SK-N-SH (cell line): ENCODE measurements at regions not wholly inside any gene's neighbourhood (a gene's known extent, or its start where the extent isn't known, plus 50 kb on each side); places are given as distances from the start of the nearest gene placed in this dataset.

Experiments
- CTCF ChIA-PET: fragments of 300-600, 350-600 bp; formaldehyde crosslinking; extraction: SDS; loops from one replicate; lab custom pipeline; 2021; lab: Yijun Ruan, JAX
- POLR2A ChIA-PET: fragments of 350-600 bp; sonication (Branson Sonifier 250); formaldehyde crosslinking; extraction: SDS; loops from one replicate; lab custom pipeline; 2020; ENCODE audit warnings: antibody characterized with exemption, inconsistent platforms; lab: Yijun Ruan, JAX
- DNase-seq: peaks from one replicate; pipeline ENCODE4 v3.0.0; 2012
- H2AFZ ChIP-seq: fragments of 200-600 bp; sonication (generic); 2 replicates; pipeline ENCODE4 v1.8.1; 2016; ENCODE audit warnings: antibody characterized with exemption, mild to moderate bottlenecking, low read depth
- H3F3A ChIP-seq: fragments of 200-600 bp; sonication (generic); replicated peaks from 2 replicates; pipeline ENCODE3; 2016; ENCODE audit warnings: antibody characterized with exemption, mild to moderate bottlenecking; ENCODE audit not compliant: insufficient read depth
- H3K27ac ChIP-seq, 2 experiments: fragments of 200-500 bp in 1 of 2; fragments of 200-600 bp in 1 of 2; sonication (Bioruptor generic) in 1 of 2; sonication (generic), shearing (Covaris generic) in 1 of 2; 2 replicates each; pipeline versions ENCODE4 v1.5.1 to v1.6.1; 2014 to 2016; ENCODE audit warnings: low read depth in 2 of 2, inconsistent platforms in 1 of 2, low read length in 1 of 2, mild to moderate bottlenecking in 1 of 2, mixed read lengths in 1 of 2
- H3K27me3 ChIP-seq: fragments of 200-600 bp; sonication (generic), shearing (Covaris generic); 2 replicates; pipeline ENCODE4 v1.6.1; 2016; ENCODE audit warnings: mixed run types; ENCODE audit not compliant: insufficient read depth
- H3K36me3 ChIP-seq, 2 experiments: fragments of 200-500 bp in 1 of 2; fragments of 200-600 bp in 1 of 2; sonication (Bioruptor generic) in 1 of 2; sonication (generic) in 1 of 2; replicated peaks in 1 of 2; 2 replicates each; pipeline versions ENCODE3 to v1.5.1; 2014 to 2016; ENCODE audit warnings: low read length in 1 of 2, mild to moderate bottlenecking in 1 of 2; ENCODE audit not compliant: insufficient read depth in 2 of 2, control insufficient read depth in 1 of 2
- H3K4me1 ChIP-seq, 2 experiments: fragments of 200-500 bp in 1 of 2; fragments of 200-600 bp in 1 of 2; sonication (Bioruptor generic) in 1 of 2; sonication (generic), shearing (Covaris generic) in 1 of 2; 2 replicates each; pipeline versions ENCODE4 v1.5.1 to v1.6.1; 2014 to 2016; ENCODE audit warnings: low read depth in 1 of 2, low read length in 1 of 2, mixed run types in 1 of 2; ENCODE audit not compliant: insufficient read depth in 2 of 2, control insufficient read depth in 1 of 2
- H3K4me2 ChIP-seq: fragments of 200-600 bp; sonication (generic), shearing (Covaris generic); 2 replicates; pipeline ENCODE4 v1.6.1; 2017; ENCODE audit warnings: mixed run types
- H3K4me3 ChIP-seq, 2 experiments: fragments of 200-500 bp in 1 of 2; fragments of 200-600 bp in 1 of 2; sonication (Bioruptor generic) in 1 of 2; sonication (generic), shearing (Covaris generic) in 1 of 2; 2 replicates each; pipeline versions ENCODE4 v1.5.1 to v1.8.1; 2014 to 2016; ENCODE audit warnings: low read depth in 2 of 2, inconsistent platforms in 1 of 2, low read length in 1 of 2, mild to moderate bottlenecking in 1 of 2, mixed read lengths in 1 of 2, moderate library complexity in 1 of 2
- H3K79me2 ChIP-seq: fragments of 200-600 bp; sonication (generic); 2 replicates; pipeline ENCODE4 v1.8.1; 2017; ENCODE audit warnings: mild to moderate bottlenecking; ENCODE audit not compliant: insufficient read depth
- H3K9ac ChIP-seq: fragments of 200-600 bp; sonication (generic); 2 replicates; pipeline ENCODE4 v1.6.1; 2017; ENCODE audit warnings: mixed run types
- H3K9me2 ChIP-seq: fragments of 200-600 bp; sonication (generic); 2 replicates; pipeline ENCODE4 v1.6.1; 2017; ENCODE audit warnings: mixed run types
- H3K9me3 ChIP-seq: fragments of 200-600 bp; sonication (generic); 2 replicates; pipeline ENCODE4 v1.6.1; 2017; ENCODE audit warnings: mixed run types, mild to moderate bottlenecking, moderate library complexity
- H4K20me1 ChIP-seq: fragments of 200-600 bp; sonication (generic); 2 replicates; pipeline ENCODE4 v1.6.1; 2017; ENCODE audit warnings: mild to moderate bottlenecking, mixed run types; ENCODE audit not compliant: insufficient read depth
- CTCF ChIP-seq: fragments of 200-600 bp; sonication (generic); IDR thresholded peaks from 2 replicates; pipeline ENCODE4 v1.6.1; 2017; ENCODE audit warnings: antibody characterized with exemption, mild to moderate bottlenecking, moderate library complexity
- ELF1 ChIP-seq: IDR thresholded peaks from 2 replicates; pipeline ENCODE4 v1.4.0; 2012
- EZH2phosphoT487 ChIP-seq: fragments of 200-600 bp; sonication (generic); IDR thresholded peaks from 2 replicates; pipeline ENCODE4 v1.6.1; 2017; ENCODE audit warnings: low read depth, mixed run types, mild to moderate bottlenecking, antibody characterized with exemption, moderate library complexity, borderline replicate concordance
- FOSL2 ChIP-seq: IDR thresholded peaks from 2 replicates; pipeline ENCODE4 v1.4.0; 2012; ENCODE audit warnings: low read depth, mild to moderate bottlenecking, moderate library complexity, borderline replicate concordance
- FOXJ3 ChIP-seq: sonication (generic); formaldehyde crosslinking; IDR thresholded peaks from 2 replicates; pipeline ENCODE4 v1.5.1; 2020; ENCODE audit warnings: mild to moderate bottlenecking, missing genetic modification reagents
- GATA2 ChIP-seq: sonication (generic); formaldehyde crosslinking; IDR thresholded peaks from 2 replicates; pipeline ENCODE4 v1.5.0; 2020; ENCODE audit warnings: mild to moderate bottlenecking, missing genetic modification reagents
- MEF2A ChIP-seq: IDR thresholded peaks from 2 replicates; pipeline ENCODE4 v1.4.0; 2012; ENCODE audit warnings: low read depth, borderline replicate concordance
- NFIC ChIP-seq: IDR thresholded peaks from 2 replicates; pipeline ENCODE4 v1.4.0; 2012; ENCODE audit warnings: borderline replicate concordance
- REST ChIP-seq: IDR thresholded peaks from 2 replicates; pipeline ENCODE4 v1.6.1; 2012; ENCODE audit warnings: mild to moderate bottlenecking, low read depth, low read length, moderate library complexity
- RFX5 ChIP-seq: IDR thresholded peaks from 2 replicates; pipeline ENCODE4 v1.6.1; 2012; ENCODE audit warnings: mild to moderate bottlenecking, improper control_type of control experiment, low read length
- USF2 ChIP-seq: fragments of 150-350 bp; IDR thresholded peaks from 2 replicates; pipeline ENCODE4 v1.6.1; 2017; ENCODE audit warnings: antibody characterized with exemption, low read length, low read depth, borderline replicate concordance
- WGBS: methylation state at CpG from one replicate; pipeline ENCODE4 v1.1.6; 2017; ENCODE audit warnings: low lambda C conversion rate; 5-methylcytosine and 5-hydroxymethylcytosine counted together

- no peaks in the 10 kb centered on the region for H3K27me3 ChIP-seq
- no peaks in the 10 kb centered on the region for H3K79me2 ChIP-seq
- no peak overlapping the region for H3K4me2 ChIP-seq
- TF ChIP-seq FOSL2 (no peak), NFIC (no peak), CTCF (no peak), GATA2 (CRISPR knock-in tag) (no peak), USF2 (no peak), EZH2phosphoT487 (no peak), FOXJ3 (no peak), REST (no peak), RFX5 (no peak), MEF2A (no peak)
- TF ChIP-seq, all 33 proteins: peak for 0
- H3K27ac ChIP-seq, result no peak overlapping the region
- no peaks in the 10 kb centered on the region for H3K4me1 ChIP-seq
- H3K36me3 ChIP-seq, result no peaks in the 10 kb centered on the region
- no peaks in the 10 kb centered on the region for H3K9me2 ChIP-seq
- ChIA-PET CTCF (no interaction called here), POLR2A (no interaction called here)
- 40% methylated on average over 5 of the region's 5 CpGs for WGBS
- no peaks in the 10 kb centered on the region for H3F3A ChIP-seq
- no peak overlapping the region for H2AFZ ChIP-seq
- H3K9ac ChIP-seq, result no peak overlapping the region
- no peak overlapping the region for H3K4me3 ChIP-seq
- no peaks in the 10 kb centered on the region for H4K20me1 ChIP-seq
- H3K9me3 ChIP-seq, result no peaks in the 10 kb centered on the region
- DNase-seq, result no peak
Observed at GRCh38 chr7:69277366-69277765, 320.9 kb upstream of the AUTS2 start.

- Histone ChIP-seq H3K4me3 (no peak overlapping the region), H3K9ac (no peak overlapping the region), H3K4me1 (no peaks in the 10 kb centered on the region), H3F3A (no peaks in the 10 kb centered on the region), H4K20me1 (no peaks in the 10 kb centered on the region), H3K9me3 (no peaks in the 10 kb centered on the region), H3K27me3 (no peaks in the 10 kb centered on the region), H3K79me2 (no peaks in the 10 kb centered on the region), H3K27ac (no peak overlapping the region), H3K36me3 (no peaks in the 10 kb centered on the region), H3K4me2 (no peak overlapping the region), H3K9me2 (no peaks in the 10 kb centered on the region), H2AFZ (no peak overlapping the region)
- CTCF ChIA-PET, result interaction anchor here (0.6 to 1.0 kb wide), 3 partner anchors 8 to 114 kb away, joined by 3 read pairs; no protein-coding TSS in a partner anchor
- DNase-seq, result no peak
- POLR2A ChIA-PET, result no interaction called here
- TF ChIP-seq ELF1, result no peak
- WGBS, result 23% methylated on average over 3 of the region's 3 CpGs
Observed at GRCh38 chr7:69282946-69283345, 315.3 kb upstream of the AUTS2 start.
